Gastrocnemius medialis (tissue), 4 donors: ENCODE measurements at regions not wholly inside any gene's neighbourhood (a gene's known extent, or its start where the extent isn't known, plus 50 kb on each side); places are given as distances from the start of the nearest gene placed in this dataset.

Experiments used
- POLR2A ChIP-seq, 2 donors: fragments of 450-650 bp; IDR thresholded peaks; one replicate each; pipeline ENCODE4 v1.6.1; 2017; ENCODE audit warnings: antibody characterized with exemption in 2 of 2, mild to moderate bottlenecking in 2 of 2, moderate library complexity in 2 of 2
- TF ChIP-seq, protein P1 (sequence below), 5 experiments: fragments of 450-650 bp in 3 of 5; fragments of 200-600 bp in 2 of 5; sonication (generic) in 2 of 5; IDR thresholded peaks in 4 of 5; conservative IDR thresholded peaks in 1 of 5; 1 replicate in 4 of 5; 2 replicates in 1 of 5; pipeline ENCODE4 v1.5.1; 2016 to 2019; ENCODE audit warnings: antibody characterized with exemption in 5 of 5, mild to moderate bottlenecking in 3 of 5, moderate library complexity in 3 of 5

DNA sequence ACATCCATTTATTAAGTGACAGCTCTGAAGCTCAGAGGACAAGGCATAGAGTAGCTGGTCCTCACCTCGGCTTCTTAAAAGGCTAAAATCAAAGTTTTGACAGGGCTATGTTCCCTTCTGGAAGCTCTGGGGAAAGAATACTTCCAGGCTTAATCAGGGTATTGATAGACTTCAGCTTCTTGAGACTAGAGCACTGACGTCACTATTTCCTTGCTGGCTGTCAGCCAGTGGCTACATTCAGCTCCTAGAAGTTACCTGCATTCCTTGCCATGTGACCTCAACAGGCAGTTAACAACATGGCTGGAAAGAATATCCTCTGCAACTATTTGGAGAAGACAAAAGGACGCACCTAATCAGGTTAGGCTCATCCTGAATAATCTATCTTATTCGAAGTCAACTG, 1144.8 kb downstream of the ADGRL3 start:
- TF ChIP-seq, protein P1, sequence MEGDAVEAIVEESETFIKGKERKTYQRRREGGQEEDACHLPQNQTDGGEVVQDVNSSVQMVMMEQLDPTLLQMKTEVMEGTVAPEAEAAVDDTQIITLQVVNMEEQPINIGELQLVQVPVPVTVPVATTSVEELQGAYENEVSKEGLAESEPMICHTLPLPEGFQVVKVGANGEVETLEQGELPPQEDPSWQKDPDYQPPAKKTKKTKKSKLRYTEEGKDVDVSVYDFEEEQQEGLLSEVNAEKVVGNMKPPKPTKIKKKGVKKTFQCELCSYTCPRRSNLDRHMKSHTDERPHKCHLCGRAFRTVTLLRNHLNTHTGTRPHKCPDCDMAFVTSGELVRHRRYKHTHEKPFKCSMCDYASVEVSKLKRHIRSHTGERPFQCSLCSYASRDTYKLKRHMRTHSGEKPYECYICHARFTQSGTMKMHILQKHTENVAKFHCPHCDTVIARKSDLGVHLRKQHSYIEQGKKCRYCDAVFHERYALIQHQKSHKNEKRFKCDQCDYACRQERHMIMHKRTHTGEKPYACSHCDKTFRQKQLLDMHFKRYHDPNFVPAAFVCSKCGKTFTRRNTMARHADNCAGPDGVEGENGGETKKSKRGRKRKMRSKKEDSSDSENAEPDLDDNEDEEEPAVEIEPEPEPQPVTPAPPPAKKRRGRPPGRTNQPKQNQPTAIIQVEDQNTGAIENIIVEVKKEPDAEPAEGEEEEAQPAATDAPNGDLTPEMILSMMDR (IDR thresholded peaks at IDR 0.05 in 4 of 5, conservative IDR thresholded peaks at IDR 0.05 in 1 of 5): no peak
- TF ChIP-seq POLR2A (IDR thresholded peaks at IDR 0.05): no peak
